IPS DF 4.7 (cell line): ENCODE measurements at regions not wholly inside any gene's neighbourhood (a gene's known extent, or its start where the extent isn't known, plus 50 kb on each side); places are given as distances from the start of the nearest gene placed in this dataset.

Source experiments
- DNase-seq: peaks from one replicate; pipeline ENCODE4 v3.0.0-alpha.2; 2013; ENCODE audit warnings: low spot score; ENCODE audit errors: extremely low read depth

- no peak for DNase-seq
Measured at GRCh38 chr3:72380193-72380592, 468.1 kb downstream of the SHQ1 start.

- DNase-seq, result no peak
Measured at GRCh38 chr3:72379500-72380187, 468.6 kb downstream of the SHQ1 start.

GRCh38 chr3:72378287-72378686 is 470.0 kb downstream of the SHQ1 start:
- DNase-seq, result no peak

GRCh38 chr3:72376956-72377710 is 471.1 kb downstream of the SHQ1 start:
- no peak for DNase-seq

- DNase-seq, result no peak
Measured at GRCh38 chr3:72375237-72376076, 472.8 kb downstream of the SHQ1 start.

GRCh38 chr3:72373139-72373538 is 475.1 kb downstream of the SHQ1 start:
- no peak for DNase-seq

- DNase-seq, result no peak
Measured at GRCh38 chr3:72372161-72372560, 476.1 kb downstream of the SHQ1 start.

GRCh38 chr3:72371431-72371830 is 476.8 kb downstream of the SHQ1 start:
- DNase-seq, result no peak

- DNase-seq, result no peak
Measured at GRCh38 chr3:72370947-72371346, 477.3 kb downstream of the SHQ1 start.

- no peak for DNase-seq
Measured at GRCh38 chr3:72369681-72370080, 478.6 kb downstream of the SHQ1 start.

- no peak for DNase-seq
Measured at GRCh38 chr3:72368331-72368975, 479.8 kb downstream of the SHQ1 start.

- DNase-seq, result no peak
Measured at GRCh38 chr3:72361990-72362389, 486.3 kb downstream of the SHQ1 start.

- no peak for DNase-seq
Measured at GRCh38 chr3:72359743-72360142, 488.5 kb downstream of the SHQ1 start.

GRCh38 chr3:72355168-72355567 is 493.1 kb downstream of the SHQ1 start:
- DNase-seq, result no peak

GRCh38 chr3:72354486-72354885 is 493.8 kb downstream of the SHQ1 start:
- DNase-seq, result no peak

GRCh38 chr3:72353236-72354128 is 494.8 kb downstream of the SHQ1 start:
- no peak for DNase-seq

GRCh38 chr3:72352176-72352575 is 496.1 kb downstream of the SHQ1 start:
- no peak for DNase-seq

- DNase-seq, result no peak
Measured at GRCh38 chr3:72351536-72351935, 496.7 kb downstream of the SHQ1 start.

GRCh38 chr3:72350761-72351505 is 497.3 kb downstream of the SHQ1 start:
- no peak for DNase-seq

- no peak for DNase-seq
Measured at GRCh38 chr3:72348357-72348756, 499.9 kb downstream of the SHQ1 start.
